GM12874 (cell line): ENCODE measurements at regions not wholly inside any gene's neighbourhood (a gene's known extent, or its start where the extent isn't known, plus 50 kb on each side); places are given as distances from the start of the nearest gene placed in this dataset.

ENCODE experiments used
- CTCF ChIP-seq: IDR thresholded peaks from 2 replicates; pipeline ENCODE4 v1.5.1; 2011; ENCODE audit warnings: low read depth, mild to moderate bottlenecking, control low read depth, low read length, moderate library complexity; ENCODE audit not compliant: insufficient read depth

GRCh38 chr11:43172477-43172876 is 139.3 kb upstream of the API5 start:
- TF ChIP-seq CTCF: no peak

- TF ChIP-seq CTCF: no peak
Observed at GRCh38 chr11:43177975-43178374, 133.8 kb upstream of the API5 start.

- no peak for TF ChIP-seq CTCF
Observed at GRCh38 chr11:43197379-43197778, 114.4 kb upstream of the API5 start.

- no peak for TF ChIP-seq CTCF
Observed at GRCh38 chr11:43200031-43200430, 111.8 kb upstream of the API5 start.

- TF ChIP-seq CTCF: no peak
Observed at GRCh38 chr11:43212279-43212678, 99.5 kb upstream of the API5 start.

GRCh38 chr11:43214471-43214870 is 97.3 kb upstream of the API5 start:
- TF ChIP-seq CTCF: no peak

- TF ChIP-seq CTCF: no peak
Observed at GRCh38 chr11:43217849-43218248, 93.9 kb upstream of the API5 start.

GRCh38 chr11:43222215-43222614 is 89.6 kb upstream of the API5 start:
- TF ChIP-seq CTCF: no peak
